Superior temporal gyrus (tissue), 1 donor: ENCODE measurements at regions not wholly inside any gene's neighbourhood (a gene's known extent, or its start where the extent isn't known, plus 50 kb on each side); places are given as distances from the start of the nearest gene placed in this dataset.

Experiments used
- DNase-seq: peaks from one replicate; pipeline ENCODE4 v3.0.0-alpha.2; 2016; ENCODE audit errors: extremely low spot score

GRCh38 chr11:79794484-79795393, 353.9 kb upstream of the TENM4 start:
- no peak for DNase-seq

GRCh38 chr11:79794057-79794456, 353.2 kb upstream of the TENM4 start:
- DNase-seq: no peak

GRCh38 chr11:79786961-79787360, 346.1 kb upstream of the TENM4 start:
- DNase-seq: no peak

- DNase-seq: no peak
These were observed 343.0 kb upstream of the TENM4 start for GRCh38 chr11:79783833-79784232.

GRCh38 chr11:79768343-79768742, 327.5 kb upstream of the TENM4 start:
- DNase-seq: no peak

DNA sequence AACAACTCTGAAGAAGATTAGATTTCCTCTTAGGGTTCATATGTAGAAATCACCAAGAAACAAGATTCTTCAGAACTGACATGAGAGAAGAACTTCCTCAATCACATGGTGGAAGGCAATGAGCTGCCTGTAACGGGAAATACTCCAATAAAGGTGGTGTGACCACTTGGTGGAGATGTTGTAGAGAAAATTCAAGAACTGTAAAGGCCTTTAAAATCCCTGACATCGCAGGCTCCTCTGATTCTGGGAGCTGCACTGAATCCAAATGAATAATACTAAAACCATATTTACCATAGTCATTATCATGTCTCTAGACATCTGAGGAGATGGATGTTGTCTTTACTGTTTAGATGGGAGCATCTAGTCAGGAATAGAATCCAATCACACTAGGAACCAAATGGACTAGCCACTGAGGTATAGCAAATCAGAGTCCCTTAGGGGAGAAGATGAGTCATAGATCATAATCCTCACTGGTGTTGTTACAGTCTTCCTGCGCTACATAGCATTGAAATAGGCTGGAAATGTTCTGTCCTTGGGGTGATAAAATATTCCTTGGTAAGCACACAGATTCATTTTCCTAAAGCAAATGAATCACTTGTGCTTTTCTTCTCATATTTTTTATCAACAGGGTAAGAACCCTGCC, 321.6 kb upstream of the TENM4 start:
- peak; percentile 33 for DNase-seq

DNA sequence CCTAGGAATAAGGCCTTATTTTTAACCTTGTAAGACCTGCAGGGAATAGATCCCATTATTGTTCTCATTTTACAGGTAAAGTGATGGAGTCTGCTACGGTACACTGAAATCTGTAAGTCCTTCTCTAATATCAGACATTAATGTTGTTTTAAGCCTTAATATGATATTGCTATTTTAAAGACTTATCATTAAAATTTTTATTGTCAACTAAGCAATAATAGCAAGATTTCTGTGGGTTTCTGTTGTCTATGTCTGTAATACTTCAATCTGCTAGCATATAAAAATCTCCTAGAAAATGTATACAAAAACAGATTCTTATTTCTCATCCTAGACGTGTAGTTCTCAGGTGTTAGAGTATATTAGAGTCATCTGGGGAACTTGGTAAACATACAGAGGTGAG, 317.5 kb upstream of the TENM4 start:
- no peak for DNase-seq

DNA sequence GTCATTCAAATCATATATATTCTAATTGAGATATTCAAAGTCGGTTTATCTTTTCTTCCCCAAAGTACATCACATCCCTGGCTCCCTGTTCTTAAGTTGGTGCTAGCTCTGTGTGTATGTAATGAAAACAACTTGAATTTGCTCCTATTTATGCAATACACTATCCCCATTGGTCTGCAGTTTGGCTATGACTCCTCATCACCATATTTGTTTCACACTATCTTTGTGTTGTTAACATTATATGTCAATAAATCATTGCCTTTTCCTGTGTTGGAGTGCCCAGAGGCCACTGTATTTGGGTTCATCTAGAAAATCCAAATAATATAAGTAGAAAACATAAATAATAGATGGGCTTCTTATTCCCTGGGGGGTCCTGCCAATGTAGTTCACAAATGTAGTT, 306.6 kb upstream of the TENM4 start:
- no peak for DNase-seq

- no peak for DNase-seq
These were observed 304.1 kb upstream of the TENM4 start for GRCh38 chr11:79744941-79745340.

DNA sequence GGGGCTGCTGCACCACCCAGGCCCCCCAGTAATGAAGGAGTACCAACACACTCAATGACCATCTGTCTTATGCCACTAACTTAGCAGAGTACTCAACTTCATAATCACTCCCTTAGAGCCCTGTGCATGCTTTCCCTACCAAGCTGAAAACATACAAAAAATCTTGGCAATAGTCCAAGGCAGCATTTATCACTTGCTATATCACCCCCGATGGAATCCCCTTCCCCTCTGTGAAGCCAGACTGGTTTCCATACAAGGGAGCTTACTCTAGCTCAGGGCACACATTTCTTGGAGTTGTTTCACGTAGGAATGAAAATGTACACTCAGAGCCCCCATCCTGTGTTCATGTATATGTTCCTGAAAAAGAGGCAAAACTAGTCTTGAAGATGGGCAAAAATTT, 301.3 kb upstream of the TENM4 start:
- DNase-seq: no peak

- DNase-seq: no peak
These were observed 298.8 kb upstream of the TENM4 start for GRCh38 chr11:79739591-79739990.

DNA sequence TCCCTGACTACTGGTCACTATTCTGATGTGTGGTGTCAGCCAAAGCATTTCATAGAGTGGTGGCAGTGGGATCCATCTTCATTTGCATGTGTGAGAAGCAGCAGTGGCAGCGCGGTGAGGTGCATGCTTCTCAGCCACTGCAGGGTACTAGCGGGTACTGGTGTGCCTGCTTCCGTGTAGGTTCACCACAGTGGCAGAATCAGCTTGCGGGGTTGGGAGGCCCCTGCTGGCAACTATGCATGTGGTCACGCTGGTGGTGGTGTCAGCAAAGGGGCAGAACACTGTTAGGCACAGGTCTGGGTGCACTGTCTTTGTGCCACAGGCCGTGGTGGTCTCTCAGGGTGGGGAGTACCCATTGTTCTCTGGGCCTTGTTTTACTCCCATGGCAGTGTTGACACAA, 286.4 kb upstream of the TENM4 start:
- no peak for DNase-seq

GRCh38 chr11:79720115-79720514, 279.3 kb upstream of the TENM4 start:
- peak; percentile 23 for DNase-seq

DNA sequence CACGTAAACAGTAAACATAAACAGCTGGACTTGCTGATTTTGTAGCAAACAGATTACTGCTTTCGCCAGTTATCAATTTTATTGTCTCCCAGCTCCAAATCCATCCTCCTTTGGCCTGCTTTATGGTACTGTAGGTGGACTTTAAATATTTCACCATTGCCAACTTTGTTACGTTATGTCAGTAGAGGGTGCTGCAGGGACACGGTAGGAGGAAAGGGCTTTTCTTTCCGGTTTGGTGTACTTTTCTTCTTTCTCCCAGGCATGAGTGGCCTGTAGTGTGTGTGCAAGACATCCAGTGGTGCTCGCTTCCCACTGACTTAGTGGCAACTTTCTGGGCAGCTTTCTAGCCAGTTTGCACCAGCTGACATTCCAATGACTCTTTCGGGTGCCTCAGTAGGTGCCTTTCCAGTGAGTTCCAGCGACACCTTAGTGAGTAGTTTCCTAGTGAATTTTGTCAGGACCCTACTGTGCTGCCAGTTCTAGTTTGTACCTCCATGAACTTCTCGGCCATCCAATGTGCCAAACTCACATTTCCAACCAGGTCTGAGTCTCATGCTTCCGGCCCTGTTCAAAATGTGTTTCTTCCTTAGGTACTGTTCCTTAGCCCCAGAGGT, 267.6 kb upstream of the TENM4 start:
- DNase-seq: no peak

DNA sequence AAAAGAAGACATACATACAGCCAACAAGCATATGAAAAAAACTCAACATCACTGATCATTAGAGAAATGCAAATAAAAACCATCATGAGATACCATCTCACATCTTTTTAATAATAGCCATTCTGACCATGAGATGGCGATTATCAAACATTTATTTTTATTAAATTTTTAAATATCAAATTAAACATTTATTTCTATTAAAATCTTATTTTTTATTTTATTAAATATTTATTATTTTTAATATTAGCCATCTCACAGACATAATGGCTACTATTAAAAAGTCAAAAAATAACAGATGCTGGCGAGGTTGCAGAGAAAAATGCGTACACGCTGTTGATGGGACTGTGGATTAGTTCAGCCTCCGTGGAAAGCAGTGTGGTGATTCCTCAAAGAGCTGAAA, 264.8 kb upstream of the TENM4 start:
- DNase-seq: no peak

DNA sequence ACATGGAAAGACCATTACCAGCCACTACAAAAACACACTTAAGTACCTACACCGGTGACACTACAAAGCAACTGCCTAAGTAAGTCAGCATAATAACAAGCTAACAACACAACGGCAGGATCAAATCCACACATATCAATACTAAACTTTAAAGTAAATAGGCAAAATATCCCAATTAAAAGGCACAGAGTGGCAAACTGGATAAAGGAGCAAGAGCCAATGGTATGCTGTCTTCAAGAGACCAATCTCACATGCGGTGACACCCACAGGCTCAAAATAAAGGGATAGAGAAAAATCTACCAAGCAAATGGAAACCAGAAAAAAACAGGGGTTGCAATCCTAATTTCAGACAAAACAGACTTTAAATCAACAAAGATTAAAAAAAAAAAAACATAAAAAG, 261.5 kb upstream of the TENM4 start:
- no peak for DNase-seq

DNA sequence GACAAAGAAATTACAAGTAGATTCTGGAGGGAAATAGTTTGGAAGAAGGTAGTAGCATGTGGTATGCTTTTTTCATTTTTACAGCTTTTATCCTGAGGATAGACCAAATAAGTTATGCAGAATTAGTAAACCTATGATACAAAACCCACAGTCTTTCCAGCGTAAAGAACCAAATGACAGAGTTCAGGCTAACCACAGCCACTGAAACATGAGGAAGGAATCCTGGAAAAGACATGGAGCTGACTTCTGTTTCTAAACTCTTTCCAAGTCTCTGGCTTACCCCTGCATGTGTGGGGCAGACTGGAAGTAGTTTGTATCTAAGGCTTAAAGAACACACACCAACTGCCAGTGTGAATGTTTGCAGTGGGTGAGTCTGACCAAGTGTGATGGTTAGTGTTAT, 258.4 kb upstream of the TENM4 start:
- no peak for DNase-seq

- no peak for DNase-seq
These were observed 257.1 kb upstream of the TENM4 start for GRCh38 chr11:79697905-79698304.

GRCh38 chr11:79694368-79694767, 253.5 kb upstream of the TENM4 start:
- no peak for DNase-seq

DNA sequence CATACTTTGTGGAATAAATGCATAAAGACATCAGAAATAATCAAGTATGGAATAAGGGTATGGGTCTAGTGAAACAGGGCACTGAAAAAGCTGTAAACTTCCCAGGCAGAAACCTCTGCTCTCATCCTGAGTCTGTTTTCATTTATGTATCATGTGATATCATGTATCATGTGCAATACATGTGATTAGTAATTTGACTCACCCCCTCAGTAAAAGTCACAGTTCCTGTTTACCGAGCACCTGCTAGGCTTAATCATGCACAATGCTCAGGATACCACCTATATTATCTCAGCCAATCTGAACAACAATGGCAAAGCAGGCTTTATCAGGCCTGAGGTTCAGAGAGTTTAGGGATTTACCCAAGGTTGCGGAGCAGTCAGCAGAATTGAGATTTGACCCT, 250.6 kb upstream of the TENM4 start:
- no peak for DNase-seq

- DNase-seq: no peak
These were observed 246.0 kb upstream of the TENM4 start for GRCh38 chr11:79686703-79687419.

GRCh38 chr11:79683930-79684329, 243.1 kb upstream of the TENM4 start:
- no peak for DNase-seq
